ENCODE measurements at regions not wholly inside any gene's neighbourhood (a gene's known extent, or its start where the extent isn't known, plus 50 kb on each side); places are given as distances from the start of the nearest gene placed in this dataset.

GRCh38 chr20:61002090-61002489 is 250.0 kb upstream of the CDH4 start:
- Histone ChIP-seq H3K4me3 (ENCODE audit: insufficient read depth, low read depth, low read length, poor library complexity, severe bottlenecking) (no peak overlapping the region), H3K4me1 (ENCODE audit: control insufficient read depth, insufficient read depth, low read length, poor library complexity, severe bottlenecking) (no peaks in the 10 kb centered on the region), H3K27ac (ENCODE audit: insufficient read depth, low read length, poor library complexity, severe bottlenecking) (no peak overlapping the region), H3K36me3 (ENCODE audit: control insufficient read depth, insufficient read depth, low read length) (no peaks in the 10 kb centered on the region), H3K27me3 (replicated peaks; ENCODE audit: control insufficient read depth, insufficient read depth, low read length, poor library complexity, severe bottlenecking) (no peaks in the 10 kb centered on the region), H3K9me3 (ENCODE audit: control insufficient read depth, low read length) (no peaks in the 10 kb centered on the region)
- no peak for DNase-seq

- Histone ChIP-seq H3K36me3 (ENCODE audit: control insufficient read depth, insufficient read depth, low read length) (no peaks in the 10 kb centered on the region), H3K4me3 (ENCODE audit: insufficient read depth, low read depth, low read length, poor library complexity, severe bottlenecking) (no peak overlapping the region), H3K27me3 (replicated peaks; ENCODE audit: control insufficient read depth, insufficient read depth, low read length, poor library complexity, severe bottlenecking) (no peaks in the 10 kb centered on the region), H3K9me3 (ENCODE audit: control insufficient read depth, low read length) (no peaks in the 10 kb centered on the region), H3K4me1 (ENCODE audit: control insufficient read depth, insufficient read depth, low read length, poor library complexity, severe bottlenecking) (no peaks in the 10 kb centered on the region), H3K27ac (ENCODE audit: insufficient read depth, low read length, poor library complexity, severe bottlenecking) (no peak overlapping the region)
- no peak for DNase-seq
Observed at GRCh38 chr20:61014491-61014890, 237.6 kb upstream of the CDH4 start.

DNA sequence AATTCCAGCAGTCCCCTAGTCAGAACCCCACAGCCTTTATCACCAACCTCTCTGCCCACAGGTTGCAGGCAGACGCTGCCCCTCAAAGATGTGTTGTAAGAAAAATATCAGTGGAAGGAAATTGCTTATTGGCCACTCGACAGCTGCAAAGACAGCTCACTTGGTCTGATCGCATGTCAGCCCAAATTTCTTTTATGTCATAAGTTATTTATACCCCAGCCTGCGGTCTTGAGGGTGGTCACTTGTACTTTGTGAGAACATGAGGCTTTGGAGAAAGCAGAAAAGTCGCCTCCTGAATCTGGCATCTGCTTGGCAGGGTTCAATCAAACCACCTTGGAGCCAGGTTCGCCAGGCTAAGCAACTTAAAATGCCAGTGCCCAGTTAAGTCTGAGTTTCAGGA is 236.5 kb upstream of the CDH4 start:
- H3K9me3 ChIP-seq (ENCODE audit: control insufficient read depth, low read length): no peaks in the 10 kb centered on the region
- no peak overlapping the region for H3K4me3 ChIP-seq (ENCODE audit: insufficient read depth, low read depth, low read length, poor library complexity, severe bottlenecking)
- no peaks in the 10 kb centered on the region for H3K4me1 ChIP-seq (ENCODE audit: control insufficient read depth, insufficient read depth, low read length, poor library complexity, severe bottlenecking)
- no peak for DNase-seq
- no peaks in the 10 kb centered on the region for H3K27me3 ChIP-seq (replicated peaks; ENCODE audit: control insufficient read depth, insufficient read depth, low read length, poor library complexity, severe bottlenecking)
- no peak overlapping the region for H3K27ac ChIP-seq (ENCODE audit: insufficient read depth, low read length, poor library complexity, severe bottlenecking)
- no peaks in the 10 kb centered on the region for H3K36me3 ChIP-seq (ENCODE audit: control insufficient read depth, insufficient read depth, low read length)

DNA sequence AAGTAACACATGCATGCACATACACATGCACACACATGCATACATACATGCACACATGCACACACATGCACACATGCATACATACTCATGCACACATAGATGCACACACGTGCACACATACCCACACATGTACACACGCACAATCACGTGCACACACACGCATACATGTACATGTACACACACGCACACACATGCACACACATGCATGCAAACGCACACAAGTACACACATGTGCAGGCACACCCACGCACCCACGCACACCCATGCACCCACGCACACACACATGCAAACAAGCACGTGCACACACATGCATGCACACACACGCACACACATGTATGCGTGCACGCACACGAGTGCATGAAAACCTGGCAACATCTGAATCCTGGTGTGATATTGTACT is 232.7 kb upstream of the CDH4 start:
- H3K4me3 ChIP-seq (ENCODE audit: insufficient read depth, low read depth, low read length, poor library complexity, severe bottlenecking): no peak overlapping the region
- H3K27ac ChIP-seq (ENCODE audit: insufficient read depth, low read length, poor library complexity, severe bottlenecking): no peak overlapping the region
- no peaks in the 10 kb centered on the region for H3K36me3 ChIP-seq (ENCODE audit: control insufficient read depth, insufficient read depth, low read length)
- H3K9me3 ChIP-seq (ENCODE audit: control insufficient read depth, low read length): no peaks in the 10 kb centered on the region
- DNase-seq: no peak
- no peaks in the 10 kb centered on the region for H3K4me1 ChIP-seq (ENCODE audit: control insufficient read depth, insufficient read depth, low read length, poor library complexity, severe bottlenecking)
- H3K27me3 ChIP-seq (replicated peaks; ENCODE audit: control insufficient read depth, insufficient read depth, low read length, poor library complexity, severe bottlenecking): no peaks in the 10 kb centered on the region

DNA sequence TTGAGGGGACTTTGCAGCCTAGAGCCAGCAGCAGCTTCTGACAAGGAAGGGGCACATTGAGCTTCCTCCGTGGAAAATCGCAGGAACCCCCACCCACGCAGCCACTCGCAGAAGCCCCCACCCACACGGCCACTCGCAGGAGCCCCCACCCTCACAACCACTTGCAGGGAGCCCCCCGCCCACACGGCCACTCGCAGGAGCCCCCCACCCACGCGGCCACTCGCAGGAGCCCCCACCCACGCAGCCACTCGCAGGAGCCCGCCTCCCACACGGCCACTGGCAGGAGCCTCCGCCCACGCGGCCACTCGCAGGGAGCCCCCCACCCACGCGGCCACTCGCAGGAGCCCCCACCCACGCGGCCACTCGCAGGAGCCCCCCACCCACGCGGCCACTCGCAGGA is 228.4 kb upstream of the CDH4 start:
- no peaks in the 10 kb centered on the region for H3K36me3 ChIP-seq (ENCODE audit: control insufficient read depth, insufficient read depth, low read length)
- no peak for DNase-seq
- H3K9me3 ChIP-seq (ENCODE audit: control insufficient read depth, low read length): no peaks in the 10 kb centered on the region
- H3K27me3 ChIP-seq (replicated peaks; ENCODE audit: control insufficient read depth, insufficient read depth, low read length, poor library complexity, severe bottlenecking): no peaks in the 10 kb centered on the region
- H3K4me1 ChIP-seq (ENCODE audit: control insufficient read depth, insufficient read depth, low read length, poor library complexity, severe bottlenecking): no peaks in the 10 kb centered on the region
- H3K4me3 ChIP-seq (ENCODE audit: insufficient read depth, low read depth, low read length, poor library complexity, severe bottlenecking): no peak overlapping the region
- H3K27ac ChIP-seq (ENCODE audit: insufficient read depth, low read length, poor library complexity, severe bottlenecking): no peak overlapping the region

GRCh38 chr20:61024390-61024789 is 227.7 kb upstream of the CDH4 start:
- no peak for DNase-seq
- Histone ChIP-seq H3K27ac (ENCODE audit: insufficient read depth, low read length, poor library complexity, severe bottlenecking) (no peak overlapping the region), H3K4me1 (ENCODE audit: control insufficient read depth, insufficient read depth, low read length, poor library complexity, severe bottlenecking) (no peaks in the 10 kb centered on the region), H3K27me3 (replicated peaks; ENCODE audit: control insufficient read depth, insufficient read depth, low read length, poor library complexity, severe bottlenecking) (no peaks in the 10 kb centered on the region), H3K9me3 (ENCODE audit: control insufficient read depth, low read length) (no peaks in the 10 kb centered on the region), H3K36me3 (ENCODE audit: control insufficient read depth, insufficient read depth, low read length) (no peaks in the 10 kb centered on the region), H3K4me3 (ENCODE audit: insufficient read depth, low read depth, low read length, poor library complexity, severe bottlenecking) (no peak overlapping the region)

GRCh38 chr20:61025536-61025935 is 226.5 kb upstream of the CDH4 start:
- Histone ChIP-seq H3K4me1 (ENCODE audit: control insufficient read depth, insufficient read depth, low read length, poor library complexity, severe bottlenecking) (no peaks in the 10 kb centered on the region), H3K36me3 (ENCODE audit: control insufficient read depth, insufficient read depth, low read length) (no peaks in the 10 kb centered on the region), H3K9me3 (ENCODE audit: control insufficient read depth, low read length) (no peaks in the 10 kb centered on the region), H3K4me3 (ENCODE audit: insufficient read depth, low read depth, low read length, poor library complexity, severe bottlenecking) (no peak overlapping the region), H3K27ac (ENCODE audit: insufficient read depth, low read length, poor library complexity, severe bottlenecking) (no peak overlapping the region), H3K27me3 (replicated peaks; ENCODE audit: control insufficient read depth, insufficient read depth, low read length, poor library complexity, severe bottlenecking) (no peaks in the 10 kb centered on the region)
- no peak for DNase-seq

- no peaks in the 10 kb centered on the region for H3K36me3 ChIP-seq (ENCODE audit: control insufficient read depth, insufficient read depth, low read length)
- no peak for DNase-seq
- no peak overlapping the region for H3K4me3 ChIP-seq (ENCODE audit: insufficient read depth, low read depth, low read length, poor library complexity, severe bottlenecking)
- no peaks in the 10 kb centered on the region for H3K9me3 ChIP-seq (ENCODE audit: control insufficient read depth, low read length)
- H3K27me3 ChIP-seq (replicated peaks; ENCODE audit: control insufficient read depth, insufficient read depth, low read length, poor library complexity, severe bottlenecking): no peaks in the 10 kb centered on the region
- H3K27ac ChIP-seq (ENCODE audit: insufficient read depth, low read length, poor library complexity, severe bottlenecking): no peak overlapping the region
- H3K4me1 ChIP-seq (ENCODE audit: control insufficient read depth, insufficient read depth, low read length, poor library complexity, severe bottlenecking): no peaks in the 10 kb centered on the region
Observed at GRCh38 chr20:61026173-61026572, 225.9 kb upstream of the CDH4 start.

DNA sequence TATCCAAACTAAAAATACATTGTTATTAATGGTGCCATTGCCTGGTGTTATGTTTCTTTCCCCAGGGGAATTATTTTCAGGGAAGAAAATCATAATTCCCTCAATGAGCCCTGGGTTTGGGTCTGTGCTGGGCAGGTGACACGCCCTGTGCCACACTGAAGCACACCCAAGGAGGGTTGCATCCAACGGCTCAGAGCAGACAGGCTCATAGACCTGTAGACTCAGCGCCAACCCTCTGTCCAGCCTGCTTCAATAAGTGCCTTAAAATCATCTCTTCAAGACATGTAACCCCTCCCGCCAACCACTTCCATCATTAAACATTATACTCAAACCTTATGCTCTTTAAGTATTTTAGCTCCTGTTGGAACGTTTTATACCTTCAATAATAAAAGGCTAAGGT is 225.3 kb upstream of the CDH4 start:
- no peak for DNase-seq
- Histone ChIP-seq H3K27ac (ENCODE audit: insufficient read depth, low read length, poor library complexity, severe bottlenecking) (no peak overlapping the region), H3K36me3 (ENCODE audit: control insufficient read depth, insufficient read depth, low read length) (no peaks in the 10 kb centered on the region), H3K27me3 (replicated peaks; ENCODE audit: control insufficient read depth, insufficient read depth, low read length, poor library complexity, severe bottlenecking) (no peaks in the 10 kb centered on the region), H3K9me3 (ENCODE audit: control insufficient read depth, low read length) (no peaks in the 10 kb centered on the region), H3K4me3 (ENCODE audit: insufficient read depth, low read depth, low read length, poor library complexity, severe bottlenecking) (no peak overlapping the region), H3K4me1 (ENCODE audit: control insufficient read depth, insufficient read depth, low read length, poor library complexity, severe bottlenecking) (no peaks in the 10 kb centered on the region)

GRCh38 chr20:61027218-61027617 is 224.8 kb upstream of the CDH4 start:
- no peak overlapping the region for H3K4me3 ChIP-seq (ENCODE audit: insufficient read depth, low read depth, low read length, poor library complexity, severe bottlenecking)
- no peaks in the 10 kb centered on the region for H3K9me3 ChIP-seq (ENCODE audit: control insufficient read depth, low read length)
- H3K4me1 ChIP-seq (ENCODE audit: control insufficient read depth, insufficient read depth, low read length, poor library complexity, severe bottlenecking): no peaks in the 10 kb centered on the region
- H3K36me3 ChIP-seq (ENCODE audit: control insufficient read depth, insufficient read depth, low read length): no peaks in the 10 kb centered on the region
- no peak overlapping the region for H3K27ac ChIP-seq (ENCODE audit: insufficient read depth, low read length, poor library complexity, severe bottlenecking)
- DNase-seq: no peak
- no peaks in the 10 kb centered on the region for H3K27me3 ChIP-seq (replicated peaks; ENCODE audit: control insufficient read depth, insufficient read depth, low read length, poor library complexity, severe bottlenecking)

DNA sequence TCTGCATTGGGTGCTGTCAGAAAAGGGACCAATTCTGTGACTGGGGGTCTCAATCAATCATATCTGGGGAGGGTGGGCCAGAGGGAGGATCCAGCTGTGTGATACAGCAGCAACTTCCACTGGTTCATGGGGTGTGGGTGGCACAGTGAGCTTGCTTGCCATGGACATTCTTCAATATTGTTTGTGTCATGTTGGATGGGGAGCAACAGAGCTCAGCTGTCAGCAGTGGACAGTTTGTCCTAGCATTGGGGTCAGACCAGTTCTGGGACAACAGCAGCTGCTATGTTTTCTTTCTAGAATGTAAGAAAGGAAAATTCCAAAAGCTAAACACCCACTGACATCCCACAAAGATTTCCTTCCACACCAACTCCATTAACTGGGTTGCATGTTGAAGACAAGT is 221.9 kb upstream of the CDH4 start:
- H3K9me3 ChIP-seq (ENCODE audit: control insufficient read depth, low read length): no peaks in the 10 kb centered on the region
- H3K4me3 ChIP-seq (ENCODE audit: insufficient read depth, low read depth, low read length, poor library complexity, severe bottlenecking): no peak overlapping the region
- no peak for DNase-seq

More for the DNA sequence above, 221.9 kb upstream of the CDH4 start:
- H3K27ac ChIP-seq (ENCODE audit: insufficient read depth, low read length, poor library complexity, severe bottlenecking): no peak overlapping the region
- no peaks in the 10 kb centered on the region for H3K4me1 ChIP-seq (ENCODE audit: control insufficient read depth, insufficient read depth, low read length, poor library complexity, severe bottlenecking)
- H3K36me3 ChIP-seq (ENCODE audit: control insufficient read depth, insufficient read depth, low read length): no peaks in the 10 kb centered on the region
- H3K27me3 ChIP-seq (replicated peaks; ENCODE audit: control insufficient read depth, insufficient read depth, low read length, poor library complexity, severe bottlenecking): no peaks in the 10 kb centered on the region

Measured in effector memory CD4-positive, alpha-beta T cell (primary cell).